H9 (cell line): ENCODE measurements at regions not wholly inside any gene's neighbourhood (a gene's known extent, or its start where the extent isn't known, plus 50 kb on each side); places are given as distances from the start of the nearest gene placed in this dataset.

Source experiments
- DNase-seq: peaks from one replicate; pipeline ENCODE4 v3.0.0-alpha.2; 2017
- H2AFZ ChIP-seq: one replicate; pipeline ENCODE4 v1.6.1; 2013; ENCODE audit warnings: mild to moderate bottlenecking, low read length, control low read depth, moderate library complexity
- H2AK5ac ChIP-seq: 2 replicates; pipeline ENCODE4 v1.6.1; 2013; ENCODE audit warnings: low read length, control low read depth, mixed read lengths; ENCODE audit not compliant: insufficient read length
- H2BK120ac ChIP-seq: one replicate; pipeline ENCODE4 v1.6.1; 2013; ENCODE audit warnings: low read depth, mild to moderate bottlenecking, low read length, control low read depth, inconsistent platforms; ENCODE audit not compliant: poor library complexity, severe bottlenecking
- H2BK12ac ChIP-seq: 2 replicates; pipeline ENCODE4 v1.6.1; 2013; ENCODE audit warnings: low read length, control low read depth, mixed read lengths, low read depth; ENCODE audit not compliant: insufficient read length
- H2BK15ac ChIP-seq: 2 replicates; pipeline ENCODE4 v1.6.1; 2013; ENCODE audit warnings: low read depth, low read length, control low read depth
- H2BK20ac ChIP-seq: one replicate; pipeline ENCODE4 v1.6.1; 2013; ENCODE audit warnings: low read depth, mild to moderate bottlenecking, low read length, control low read depth, inconsistent platforms; ENCODE audit not compliant: poor library complexity, severe bottlenecking
- H2BK5ac ChIP-seq: 2 replicates; pipeline ENCODE4 v1.6.1; 2013; ENCODE audit warnings: low read length, control low read depth, mixed read lengths; ENCODE audit not compliant: insufficient read length
- H3K14ac ChIP-seq: 2 replicates; pipeline ENCODE4 v1.6.1; 2013; ENCODE audit warnings: low read length, control low read depth; ENCODE audit not compliant: insufficient read depth
- H3K18ac ChIP-seq: 2 replicates; pipeline ENCODE4 v1.6.1; 2013; ENCODE audit warnings: low read depth, mild to moderate bottlenecking, mixed read lengths, low read length, control low read depth; ENCODE audit not compliant: insufficient read length
- H3K23ac ChIP-seq: 2 replicates; pipeline ENCODE4 v1.6.1; 2013; ENCODE audit warnings: low read length, control low read depth, mixed read lengths, low read depth; ENCODE audit not compliant: insufficient read length
- H3K23me2 ChIP-seq: 2 replicates; pipeline ENCODE4 v1.6.1; 2013; ENCODE audit warnings: low read depth, mild to moderate bottlenecking, mixed read lengths, low read length, control low read depth; ENCODE audit not compliant: insufficient read length, poor library complexity, severe bottlenecking
- H3K27ac ChIP-seq: 2 replicates; pipeline ENCODE4 v1.5.1; 2013; ENCODE audit warnings: low read length, control low read depth, mixed read lengths, low read depth; ENCODE audit not compliant: insufficient read length
- H3K27me3 ChIP-seq: 2 replicates; pipeline ENCODE4 v1.6.1; 2013; ENCODE audit warnings: low read length, control low read depth, inconsistent platforms; ENCODE audit not compliant: insufficient read depth
- H3K4ac ChIP-seq: 2 replicates; pipeline ENCODE4 v1.6.1; 2013; ENCODE audit warnings: low read depth, mild to moderate bottlenecking, control low read depth, inconsistent platforms, low read length, moderate library complexity
- H3K4me1 ChIP-seq: 2 replicates; pipeline ENCODE4 v1.6.1; 2013; ENCODE audit warnings: low read length, control low read depth, inconsistent platforms; ENCODE audit not compliant: insufficient read depth
- H3K4me2 ChIP-seq: 2 replicates; pipeline ENCODE4 v1.6.1; 2013; ENCODE audit warnings: low read length, control low read depth, mixed read lengths; ENCODE audit not compliant: insufficient read length, insufficient read depth
- H3K56ac ChIP-seq: 2 replicates; pipeline ENCODE4 v1.6.1; 2013; ENCODE audit warnings: low read depth, mild to moderate bottlenecking, mixed read lengths, low read length, control low read depth; ENCODE audit not compliant: insufficient read length
- H3K79me1 ChIP-seq: 2 replicates; pipeline ENCODE4 v1.6.1; 2013; ENCODE audit warnings: low read depth, mild to moderate bottlenecking, moderate library complexity, low read length, control low read depth, inconsistent platforms; ENCODE audit not compliant: insufficient read depth, poor library complexity, severe bottlenecking
- H3K79me2 ChIP-seq: 2 replicates; pipeline ENCODE4 v1.6.1; 2013; ENCODE audit warnings: low read length, control low read depth, inconsistent platforms; ENCODE audit not compliant: insufficient read depth
- H3K9ac ChIP-seq: 2 replicates; pipeline ENCODE4 v1.6.1; 2013; ENCODE audit warnings: low read length, control low read depth, mixed read lengths; ENCODE audit not compliant: insufficient read length; ENCODE audit errors: extremely low read depth
- H3K9me3 ChIP-seq: one replicate; pipeline ENCODE4 v1.6.1; 2013; ENCODE audit warnings: low read depth, low read length, inconsistent platforms; ENCODE audit not compliant: control insufficient read depth
- H3T11ph ChIP-seq: one replicate; pipeline ENCODE4 v1.6.1; 2013; ENCODE audit warnings: mild to moderate bottlenecking, low read length, control low read depth, inconsistent platforms
- H4K20me1 ChIP-seq: one replicate; pipeline ENCODE4 v1.6.1; 2013; ENCODE audit not compliant: control insufficient read depth, insufficient read length, insufficient read depth
- H4K5ac ChIP-seq: 2 replicates; pipeline ENCODE4 v1.6.1; 2013; ENCODE audit warnings: low read depth, mild to moderate bottlenecking, mixed read lengths, low read length, control low read depth; ENCODE audit not compliant: insufficient read length
- H4K8ac ChIP-seq: replicated peaks from 2 replicates; pipeline ENCODE4 v1.6.1; 2013; ENCODE audit warnings: low read length, control low read depth, mixed read lengths, low read depth; ENCODE audit not compliant: insufficient read length
- H4K91ac ChIP-seq: 2 replicates; pipeline ENCODE4 v1.6.1; 2013; ENCODE audit warnings: low read depth, mild to moderate bottlenecking, moderate library complexity, mixed read lengths, low read length, control low read depth; ENCODE audit not compliant: insufficient read length
- H3K27ac Mint-ChIP-seq, 3 experiments: 2 replicates in 2 of 3; 3 replicates in 1 of 3; pipeline ENCODE4 v1.8.0; 2020 to 2021; ENCODE audit warnings: mixed read lengths in 3 of 3, mild to moderate bottlenecking in 1 of 3, moderate library complexity in 1 of 3
- H3K27me3 Mint-ChIP-seq: 2 replicates; pipeline ENCODE4 v1.8.0; 2021; ENCODE audit warnings: low read depth, mild to moderate bottlenecking, moderate library complexity, mixed read lengths
- H3K36me3 Mint-ChIP-seq, 3 experiments: 2 replicates in 2 of 3; 3 replicates in 1 of 3; pipeline ENCODE4 v1.8.0; 2020 to 2021; ENCODE audit warnings: low read depth in 3 of 3, mixed read lengths in 3 of 3; ENCODE audit not compliant: insufficient read depth in 1 of 3
- H3K4me1 Mint-ChIP-seq, 2 experiments: 2 replicates each; pipeline ENCODE4 v1.8.0; 2020; ENCODE audit warnings: mixed read lengths in 2 of 2
- H3K4me3 Mint-ChIP-seq, 2 experiments: 2 replicates in 1 of 2; 3 replicates in 1 of 2; pipeline ENCODE4 v1.8.0; 2020 to 2021; ENCODE audit warnings: mild to moderate bottlenecking in 2 of 2, mixed read lengths in 2 of 2, moderate library complexity in 1 of 2
- H3K9me3 Mint-ChIP-seq, 2 experiments: 2 replicates in 1 of 2; 3 replicates in 1 of 2; pipeline ENCODE4 v1.8.0; 2020; ENCODE audit warnings: mild to moderate bottlenecking in 2 of 2, mixed read lengths in 2 of 2, moderate library complexity in 1 of 2
- TF ChIP-seq, protein P1 (sequence below): fragments of 200-600 bp; sonication (generic); conservative IDR thresholded peaks from 3 replicates; pipeline ENCODE4 v1.8.0; 2021; ENCODE audit warnings: antibody characterized with exemption, mild to moderate bottlenecking

DNA sequence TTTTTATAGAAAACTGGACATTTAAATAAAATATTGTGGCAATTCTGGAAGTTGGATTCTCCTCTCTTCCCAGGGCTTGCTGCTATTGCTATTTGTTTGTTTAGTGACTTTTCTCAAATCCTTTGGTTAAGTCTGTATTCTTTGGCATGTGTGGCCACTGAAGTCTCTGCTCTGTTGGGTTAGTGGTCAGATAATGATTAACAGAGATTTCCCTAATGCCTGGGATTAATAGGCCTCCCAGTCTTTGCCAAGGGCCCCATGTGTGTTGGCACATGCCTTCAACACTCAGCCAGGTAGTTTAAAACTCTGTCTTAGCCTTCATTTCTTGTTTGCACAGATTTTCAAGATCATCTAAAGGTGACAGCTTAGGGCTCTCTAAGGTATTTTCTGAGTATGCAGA, 92.8 kb upstream of the EPB41L4A start:
- TF ChIP-seq, protein P1, sequence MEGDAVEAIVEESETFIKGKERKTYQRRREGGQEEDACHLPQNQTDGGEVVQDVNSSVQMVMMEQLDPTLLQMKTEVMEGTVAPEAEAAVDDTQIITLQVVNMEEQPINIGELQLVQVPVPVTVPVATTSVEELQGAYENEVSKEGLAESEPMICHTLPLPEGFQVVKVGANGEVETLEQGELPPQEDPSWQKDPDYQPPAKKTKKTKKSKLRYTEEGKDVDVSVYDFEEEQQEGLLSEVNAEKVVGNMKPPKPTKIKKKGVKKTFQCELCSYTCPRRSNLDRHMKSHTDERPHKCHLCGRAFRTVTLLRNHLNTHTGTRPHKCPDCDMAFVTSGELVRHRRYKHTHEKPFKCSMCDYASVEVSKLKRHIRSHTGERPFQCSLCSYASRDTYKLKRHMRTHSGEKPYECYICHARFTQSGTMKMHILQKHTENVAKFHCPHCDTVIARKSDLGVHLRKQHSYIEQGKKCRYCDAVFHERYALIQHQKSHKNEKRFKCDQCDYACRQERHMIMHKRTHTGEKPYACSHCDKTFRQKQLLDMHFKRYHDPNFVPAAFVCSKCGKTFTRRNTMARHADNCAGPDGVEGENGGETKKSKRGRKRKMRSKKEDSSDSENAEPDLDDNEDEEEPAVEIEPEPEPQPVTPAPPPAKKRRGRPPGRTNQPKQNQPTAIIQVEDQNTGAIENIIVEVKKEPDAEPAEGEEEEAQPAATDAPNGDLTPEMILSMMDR: no peak
- Histone ChIP-seq H3K4ac (no peak overlapping the region), H3K4me2 (no peak overlapping the region), H2AK5ac (no peak overlapping the region), H3K27ac (no peak overlapping the region), H3K56ac (no peak overlapping the region), H2BK120ac (no peak overlapping the region), H3K18ac (no peak overlapping the region), H4K8ac (no peak overlapping the region), H2BK15ac (no peak overlapping the region), H4K5ac (no peak overlapping the region), H2BK12ac (no peak overlapping the region), H3K79me2 (no peaks in the 10 kb centered on the region), H2BK20ac (no peak overlapping the region), H4K91ac (no peak overlapping the region), H3K4me1 (no peaks in the 10 kb centered on the region), H3K14ac (no peak overlapping the region), H4K20me1 (no peaks in the 10 kb centered on the region), H2AFZ (no peak overlapping the region), H3T11ph (no peak overlapping the region), H3K23me2 (no peaks in the 10 kb centered on the region), H2BK5ac (no peak overlapping the region), H3K23ac (no peak overlapping the region), H3K27me3 (no peaks in the 10 kb centered on the region), H3K9ac (no peak overlapping the region), H3K79me1 (no peaks in the 10 kb centered on the region), H3K9me3 (peaks cover 5% of the 10 kb centered on the region)
- H3K4me3 Mint-ChIP-seq: no peak overlapping the region
- H3K9me3 Mint-ChIP-seq: peaks cover 17 to 20% of the 10 kb centered on the region in 2 experiments
- no peak overlapping the region for H3K27ac Mint-ChIP-seq
- no peaks in the 10 kb centered on the region for H3K4me1 Mint-ChIP-seq
- H3K27me3 Mint-ChIP-seq: no peaks in the 10 kb centered on the region; the same call in none of the 2 replicates
- no peak for DNase-seq
- H3K36me3 Mint-ChIP-seq: peaks cover 3 to 15% (median 11%) of the 10 kb centered on the region in 3 experiments; a peak in 6 of 7 replicates
